ENCODE measurements at regions not wholly inside any gene's neighbourhood (a gene's known extent, or its start where the extent isn't known, plus 50 kb on each side); places are given as distances from the start of the nearest gene placed in this dataset.

DNA sequence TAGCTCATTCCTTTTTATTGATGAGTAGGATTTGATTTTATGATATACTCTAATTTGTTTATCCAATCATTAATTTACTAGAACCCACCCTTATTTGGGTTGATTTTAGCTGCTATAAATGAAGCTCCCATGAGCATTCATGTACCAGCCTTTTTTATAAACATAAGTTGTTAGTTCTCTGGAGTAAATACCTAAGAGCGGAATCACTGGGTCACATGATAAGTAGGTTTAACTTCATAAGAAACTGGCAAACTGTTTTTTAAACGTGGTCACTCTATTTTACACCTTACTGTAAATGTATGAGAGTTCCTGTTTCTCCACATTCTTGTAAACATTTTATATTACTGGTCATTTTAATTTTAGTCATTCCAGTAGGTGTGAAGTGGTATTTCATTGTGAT, 364.6 kb downstream of the NPR3 start:
- 72% methylated on average over 2 of the region's 2 CpGs for WGBS
- H3K4me3 ChIP-seq, result no peak overlapping the region
- H3K27me3 ChIP-seq, result no peaks in the 10 kb centered on the region
- no peak for DNase-seq (ENCODE audit: extremely low spot score)
- H3K36me3 ChIP-seq, result no peaks in the 10 kb centered on the region
- H3K27ac ChIP-seq (replicated peaks in 1 of 4), result no peak overlapping the region
- H3K9me3 ChIP-seq, result no peaks in the 10 kb centered on the region
- intact Hi-C loops (cut with DNase I), result no loop called here
- H3K4me1 ChIP-seq, result peaks cover 0 to 6% (median 0%) of the 10 kb centered on the region in 4 donors
- no peak for TF ChIP-seq POLR2AphosphoS5 (IDR thresholded peaks at IDR 0.05)

DNA sequence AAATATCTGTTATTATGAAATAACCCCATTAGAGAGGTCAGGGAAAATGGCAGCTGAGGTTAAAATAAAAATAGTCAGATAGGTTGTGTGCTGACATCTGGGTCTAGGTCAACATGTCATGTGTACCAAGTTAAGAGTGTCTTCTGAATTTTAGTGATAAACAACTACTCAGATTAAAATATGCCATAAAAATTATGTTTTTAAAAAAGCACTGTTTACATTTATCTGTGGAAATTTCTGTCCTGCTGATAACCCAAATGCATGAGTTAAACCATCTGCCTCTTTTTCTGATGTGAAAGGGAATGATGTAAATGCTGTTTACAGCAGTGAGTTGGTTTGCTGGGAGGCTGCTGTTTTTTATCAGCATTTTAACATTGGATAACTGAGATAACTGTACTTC, 361.2 kb upstream of the TARS1 start:
- H3K27ac ChIP-seq (replicated peaks in 1 of 4), result no peak overlapping the region
- TF ChIP-seq POLR2A (IDR thresholded peaks at IDR 0.05; ENCODE audit: low read depth) (no peak), POLR2AphosphoS5 (IDR thresholded peaks at IDR 0.05) (no peak), EP300 (IDR thresholded peaks at IDR 0.05) (no peak)
- TF ChIP-seq, protein P1, sequence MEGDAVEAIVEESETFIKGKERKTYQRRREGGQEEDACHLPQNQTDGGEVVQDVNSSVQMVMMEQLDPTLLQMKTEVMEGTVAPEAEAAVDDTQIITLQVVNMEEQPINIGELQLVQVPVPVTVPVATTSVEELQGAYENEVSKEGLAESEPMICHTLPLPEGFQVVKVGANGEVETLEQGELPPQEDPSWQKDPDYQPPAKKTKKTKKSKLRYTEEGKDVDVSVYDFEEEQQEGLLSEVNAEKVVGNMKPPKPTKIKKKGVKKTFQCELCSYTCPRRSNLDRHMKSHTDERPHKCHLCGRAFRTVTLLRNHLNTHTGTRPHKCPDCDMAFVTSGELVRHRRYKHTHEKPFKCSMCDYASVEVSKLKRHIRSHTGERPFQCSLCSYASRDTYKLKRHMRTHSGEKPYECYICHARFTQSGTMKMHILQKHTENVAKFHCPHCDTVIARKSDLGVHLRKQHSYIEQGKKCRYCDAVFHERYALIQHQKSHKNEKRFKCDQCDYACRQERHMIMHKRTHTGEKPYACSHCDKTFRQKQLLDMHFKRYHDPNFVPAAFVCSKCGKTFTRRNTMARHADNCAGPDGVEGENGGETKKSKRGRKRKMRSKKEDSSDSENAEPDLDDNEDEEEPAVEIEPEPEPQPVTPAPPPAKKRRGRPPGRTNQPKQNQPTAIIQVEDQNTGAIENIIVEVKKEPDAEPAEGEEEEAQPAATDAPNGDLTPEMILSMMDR (IDR thresholded peaks at IDR 0.05), result no peak
- H3K4me3 ChIP-seq, result no peak overlapping the region
- H3K4me1 ChIP-seq, result peaks cover 0 to 6% (median 0%) of the 10 kb centered on the region in 4 donors
- no peak for DNase-seq (ENCODE audit: extremely low spot score)
- H3K36me3 ChIP-seq, result no peaks in the 10 kb centered on the region
- intact Hi-C loops (cut with DNase I), result no loop called here
- H3K27me3 ChIP-seq, result no peaks in the 10 kb centered on the region
- H3K9me3 ChIP-seq, result no peaks in the 10 kb centered on the region

DNA sequence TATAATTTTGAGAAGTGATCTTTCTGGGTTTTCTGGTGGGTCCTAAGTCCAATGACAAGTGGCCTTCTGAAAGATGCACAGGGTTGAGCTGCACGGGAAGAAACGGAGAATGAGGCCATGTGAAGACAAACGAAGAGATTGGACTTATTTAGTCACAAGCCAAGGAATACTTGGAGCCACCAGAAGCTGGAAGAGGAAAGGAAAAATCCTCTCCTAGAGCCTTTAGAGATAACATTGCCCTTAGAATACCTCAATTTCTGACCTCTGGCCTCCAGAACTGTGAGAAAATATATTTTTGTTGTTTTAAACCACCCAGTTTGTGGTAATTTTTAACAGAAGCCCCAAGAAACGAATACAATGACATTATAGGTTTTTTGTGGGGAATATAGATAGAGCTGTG, 360.5 kb upstream of the TARS1 start:
- TF ChIP-seq, protein P1 (IDR thresholded peaks at IDR 0.05), result no peak
- TF ChIP-seq POLR2A (IDR thresholded peaks at IDR 0.05; ENCODE audit: low read depth) (no peak), POLR2AphosphoS5 (IDR thresholded peaks at IDR 0.05) (no peak), EP300 (IDR thresholded peaks at IDR 0.05) (no peak)
- H3K36me3 ChIP-seq, result no peaks in the 10 kb centered on the region
- DNase-seq (ENCODE audit: extremely low spot score), result no peak
- no peaks in the 10 kb centered on the region for H3K9me3 ChIP-seq
- no peak overlapping the region for H3K4me3 ChIP-seq
- intact Hi-C loops (cut with DNase I), result no loop called here
- H3K4me1 ChIP-seq, result peaks cover 0 to 6% (median 0%) of the 10 kb centered on the region in 4 donors
- H3K27me3 ChIP-seq, result no peaks in the 10 kb centered on the region
- WGBS, result 80% methylated on average over 4 of the region's 4 CpGs
- no peak overlapping the region for H3K27ac ChIP-seq (replicated peaks in 1 of 4)

DNA sequence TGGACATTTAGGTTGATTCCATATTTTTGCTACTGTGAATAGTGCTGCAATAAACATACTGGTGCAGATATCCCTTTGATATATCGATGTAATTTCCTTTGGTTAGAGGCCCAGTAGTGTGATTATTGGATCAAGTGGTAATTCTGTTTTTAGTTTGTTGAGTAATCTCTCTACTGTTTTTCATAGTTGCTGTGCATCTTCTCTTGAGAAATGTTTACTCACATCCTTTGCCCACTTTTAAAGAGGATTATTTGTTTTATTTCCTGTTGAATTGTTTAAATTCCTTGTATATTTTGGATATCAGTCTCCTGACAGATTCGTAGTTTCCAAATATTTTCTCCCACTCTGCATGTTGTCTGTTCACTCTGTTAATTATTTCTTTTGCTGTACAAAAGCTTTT, 352.6 kb upstream of the TARS1 start:
- no peaks in the 10 kb centered on the region for H3K27me3 ChIP-seq
- H3K9me3 ChIP-seq, result no peaks in the 10 kb centered on the region
- intact Hi-C loops (cut with DNase I), result no loop called here
- H3K27ac ChIP-seq (replicated peaks in 1 of 4), result no peak overlapping the region
- H3K4me1 ChIP-seq, result no peaks in the 10 kb centered on the region
- 69% methylated on average over 2 of the region's 2 CpGs for WGBS
- no peak for DNase-seq (ENCODE audit: extremely low spot score)
- no peak for TF ChIP-seq EP300 (IDR thresholded peaks at IDR 0.05)
- no peaks in the 10 kb centered on the region for H3K36me3 ChIP-seq
- no peak overlapping the region for H3K4me3 ChIP-seq

DNA sequence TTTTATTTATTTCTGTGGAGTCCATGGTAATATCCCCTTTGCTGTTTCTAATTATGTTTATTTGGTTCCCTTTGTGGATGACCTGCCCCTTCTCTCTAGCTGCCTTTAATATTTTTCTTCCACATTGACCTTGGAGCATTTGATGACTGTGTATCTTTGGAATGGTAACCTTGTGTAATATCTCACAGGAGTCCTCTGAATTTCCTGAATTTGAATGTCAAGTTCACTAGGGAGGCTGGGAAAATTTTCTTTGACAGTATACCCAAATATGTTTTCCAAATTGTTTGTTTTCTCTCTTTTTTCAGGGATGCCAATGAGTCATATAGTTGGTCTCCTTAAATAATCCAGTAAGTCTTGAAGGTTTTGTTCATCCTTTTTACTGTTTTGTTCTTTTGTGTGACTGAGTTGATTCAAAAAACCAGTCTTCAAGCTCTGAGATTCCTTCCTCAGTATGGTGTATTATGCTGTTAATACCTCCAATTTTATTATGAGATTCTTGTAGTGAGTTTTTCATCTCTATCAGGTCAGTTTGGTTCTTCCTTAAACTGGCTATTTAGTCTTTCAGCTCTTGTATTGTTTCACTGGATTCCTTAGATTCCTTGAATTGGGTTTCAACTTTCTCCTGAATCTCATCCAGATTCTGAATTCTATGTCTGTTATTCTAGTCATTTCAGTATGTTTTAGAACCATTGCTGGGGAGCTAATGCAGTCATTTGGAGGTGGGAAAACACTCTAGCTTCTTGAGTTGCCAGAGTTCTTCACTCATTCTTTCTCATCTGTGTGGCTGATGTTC, 349.0 kb upstream of the TARS1 start:
- no peak overlapping the region for H3K4me3 ChIP-seq
- no peaks in the 10 kb centered on the region for H3K4me1 ChIP-seq
- DNase-seq (ENCODE audit: extremely low spot score), result no peak
- no peaks in the 10 kb centered on the region for H3K9me3 ChIP-seq
- H3K27ac ChIP-seq (replicated peaks in 1 of 4), result no peak overlapping the region
- no peaks in the 10 kb centered on the region for H3K36me3 ChIP-seq
- TF ChIP-seq EP300 (IDR thresholded peaks at IDR 0.05) (no peak), POLR2A (IDR thresholded peaks at IDR 0.05; ENCODE audit: low read depth) (no peak), POLR2AphosphoS5 (IDR thresholded peaks at IDR 0.05) (no peak)
- TF ChIP-seq, protein P1 (IDR thresholded peaks at IDR 0.05), result no peak
- H3K27me3 ChIP-seq, result no peaks in the 10 kb centered on the region
- intact Hi-C loops (cut with DNase I), result no loop called here

DNA sequence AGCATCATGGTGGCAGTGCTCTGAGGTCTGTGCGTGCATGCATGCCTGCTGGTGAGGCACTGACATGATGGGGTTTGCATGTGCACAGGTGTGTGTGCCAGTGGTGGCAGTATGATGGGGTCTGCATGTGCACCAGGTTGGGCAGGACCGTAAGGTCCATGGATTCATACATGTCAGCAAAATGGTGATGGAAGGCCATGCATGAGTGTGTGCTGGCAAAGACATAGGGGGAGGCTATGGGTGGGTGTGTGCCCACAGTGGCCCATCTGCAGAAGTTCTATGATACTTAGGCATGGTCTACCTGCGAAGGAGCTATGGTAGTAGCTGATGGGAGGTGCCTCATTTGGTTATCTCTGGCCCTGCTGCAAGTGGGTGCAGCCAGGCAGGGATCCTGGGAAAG, 348.0 kb upstream of the TARS1 start:
- TF ChIP-seq EP300 (IDR thresholded peaks at IDR 0.05) (no peak), POLR2A (IDR thresholded peaks at IDR 0.05; ENCODE audit: low read depth) (no peak), POLR2AphosphoS5 (IDR thresholded peaks at IDR 0.05) (no peak)
- TF ChIP-seq, protein P1 (IDR thresholded peaks at IDR 0.05), result no peak
- intact Hi-C loops (cut with DNase I), result no loop called here
- no peaks in the 10 kb centered on the region for H3K9me3 ChIP-seq
- no peaks in the 10 kb centered on the region for H3K27me3 ChIP-seq
- no peaks in the 10 kb centered on the region for H3K4me1 ChIP-seq
- WGBS, result 91% methylated on average over 2 of the region's 3 CpGs
- H3K27ac ChIP-seq (replicated peaks in 1 of 4), result no peak overlapping the region
- no peak for DNase-seq (ENCODE audit: extremely low spot score)
- no peaks in the 10 kb centered on the region for H3K36me3 ChIP-seq
- H3K4me3 ChIP-seq, result no peak overlapping the region

Measured in esophagus muscularis mucosa (tissue), 4 donors.